Muscle layer of colon (tissue), 2 donors: ENCODE measurements at regions not wholly inside any gene's neighbourhood (a gene's known extent, or its start where the extent isn't known, plus 50 kb on each side); places are given as distances from the start of the nearest gene placed in this dataset.

Experiments used
- H3K27ac ChIP-seq: one replicate; pipeline ENCODE4 v1.7.0; 2013; ENCODE audit warnings: low read depth, mild to moderate bottlenecking, low read length, moderate library complexity
- H3K27me3 ChIP-seq, 2 donors: one replicate each; pipeline ENCODE4 v1.7.0; 2013; ENCODE audit warnings: low read length in 2 of 2, mild to moderate bottlenecking in 2 of 2; ENCODE audit not compliant: insufficient read depth in 2 of 2, control insufficient read depth in 1 of 2
- H3K36me3 ChIP-seq: one replicate; pipeline ENCODE4 v1.7.0; 2013; ENCODE audit warnings: mild to moderate bottlenecking, low read length; ENCODE audit not compliant: insufficient read depth
- H3K4me1 ChIP-seq: one replicate; pipeline ENCODE4 v1.7.0; 2013; ENCODE audit warnings: mild to moderate bottlenecking, low read length; ENCODE audit not compliant: insufficient read depth
- H3K4me3 ChIP-seq, 2 donors: one replicate each; pipeline ENCODE4 v1.7.0; 2013; ENCODE audit warnings: low read length in 2 of 2, low read depth in 1 of 2, mild to moderate bottlenecking in 1 of 2, moderate library complexity in 1 of 2
- H3K9ac ChIP-seq: one replicate; pipeline ENCODE4 v1.7.0; 2013; ENCODE audit warnings: low read length
- H3K9me3 ChIP-seq: one replicate; pipeline ENCODE4 v1.7.0; 2013; ENCODE audit warnings: mild to moderate bottlenecking, low read length
- donor health status: abdominal sarcoma.
- donor health status: Adenocarcinoma of cecum.

DNA sequence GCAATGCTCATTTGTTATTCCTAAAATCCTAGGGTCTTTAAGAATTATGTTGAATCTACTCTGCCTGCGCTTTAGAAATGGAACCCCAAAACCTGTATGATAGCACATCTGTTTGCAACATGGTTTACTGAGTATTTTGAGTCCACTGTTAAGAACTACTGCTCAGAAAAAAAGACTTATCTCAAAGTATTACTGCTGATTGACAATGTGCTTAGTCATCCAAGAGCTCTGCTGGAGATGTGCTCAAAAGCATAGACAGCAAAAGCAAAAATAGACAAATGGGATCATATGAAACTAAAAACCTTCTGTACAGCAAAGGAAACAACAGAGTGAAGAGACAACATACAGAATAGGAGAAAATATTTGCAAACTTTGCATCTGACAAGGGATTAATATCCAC lies 107.0 kb downstream of the CTH start:
- Histone ChIP-seq H3K9me3 (no peaks in the 10 kb centered on the region), H3K27me3 (no peaks in the 10 kb centered on the region), H3K27ac (no peak overlapping the region), H3K4me3 (no peak overlapping the region), H3K36me3 (no peaks in the 10 kb centered on the region), H3K9ac (no peak overlapping the region), H3K4me1 (peaks cover 5% of the 10 kb centered on the region)

DNA sequence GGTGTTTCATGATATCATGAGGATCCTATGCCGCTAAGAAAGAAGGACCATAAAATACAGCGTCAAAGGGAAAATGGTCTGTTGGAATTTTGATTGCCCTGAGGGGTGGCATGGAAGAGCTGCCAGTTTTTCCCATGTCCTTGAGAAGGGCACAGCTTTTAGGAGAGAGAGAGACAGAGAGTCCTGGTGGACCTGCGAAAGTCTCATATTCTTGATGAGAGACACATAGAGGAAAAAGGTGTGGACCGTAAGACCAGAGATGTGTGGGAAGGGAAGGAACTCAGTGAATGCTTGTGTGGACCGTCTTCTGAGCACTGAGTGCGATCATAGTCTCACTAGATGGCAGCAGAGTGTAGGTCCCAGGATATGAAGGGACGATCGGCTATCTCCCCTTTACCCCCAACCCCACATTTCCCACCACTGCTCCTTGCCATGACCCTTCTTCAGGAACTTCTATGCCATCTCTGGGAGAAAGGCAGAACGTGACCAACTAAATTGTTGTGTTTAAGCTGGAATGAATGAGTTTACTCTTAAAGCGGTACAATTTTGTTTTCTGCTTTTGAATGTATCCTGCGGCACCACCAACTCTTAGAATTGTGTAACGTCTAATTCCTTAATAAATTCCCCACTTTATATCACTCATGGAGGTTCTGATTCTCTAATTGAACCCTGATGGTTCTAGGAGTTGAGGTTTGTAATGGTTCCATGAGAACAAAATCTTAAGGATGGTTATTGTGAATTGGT lies 117.7 kb downstream of the CTH start:
- Histone ChIP-seq H3K9ac (no peak overlapping the region), H3K9me3 (no peaks in the 10 kb centered on the region), H3K4me1 (no peaks in the 10 kb centered on the region), H3K36me3 (no peaks in the 10 kb centered on the region), H3K27ac (no peak overlapping the region), H3K4me3 (no peak overlapping the region), H3K27me3 (no peaks in the 10 kb centered on the region)

DNA sequence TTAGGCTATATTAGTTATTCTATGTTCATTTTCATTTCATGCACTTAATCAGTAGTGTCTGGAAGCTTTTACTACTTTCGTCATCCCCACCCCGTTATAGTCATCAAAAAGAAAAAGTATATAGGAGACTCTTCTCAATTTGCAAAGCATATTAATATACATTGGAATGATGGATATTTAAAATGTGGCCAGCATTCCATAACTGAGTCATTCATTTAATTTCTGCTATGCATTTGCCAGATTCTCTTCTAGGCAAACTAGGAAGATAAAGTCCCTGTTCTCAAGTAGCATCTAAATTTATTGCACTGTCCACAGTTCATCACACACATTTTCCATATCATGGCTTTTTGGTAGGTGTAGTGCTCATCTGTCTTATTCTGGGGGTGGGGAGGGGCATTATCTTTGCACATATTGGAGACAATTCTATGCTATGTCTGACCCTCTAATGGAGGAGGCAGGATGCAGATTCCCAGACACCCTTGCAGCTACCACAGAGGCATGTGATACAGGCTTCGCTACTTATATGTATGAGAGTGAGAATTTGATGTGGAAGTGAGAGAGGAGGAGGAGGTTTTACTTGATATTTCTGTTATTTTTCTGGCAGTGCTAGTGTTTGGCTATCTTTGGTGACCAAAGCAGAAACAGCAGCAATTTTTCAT lies 125.8 kb downstream of the CTH start:
- H3K27ac ChIP-seq: no peak overlapping the region
- H3K36me3 ChIP-seq: no peaks in the 10 kb centered on the region
- no peak overlapping the region for H3K4me3 ChIP-seq
- no peak overlapping the region for H3K9ac ChIP-seq
- H3K27me3 ChIP-seq: no peaks in the 10 kb centered on the region
- no peaks in the 10 kb centered on the region for H3K9me3 ChIP-seq
- no peaks in the 10 kb centered on the region for H3K4me1 ChIP-seq

DNA sequence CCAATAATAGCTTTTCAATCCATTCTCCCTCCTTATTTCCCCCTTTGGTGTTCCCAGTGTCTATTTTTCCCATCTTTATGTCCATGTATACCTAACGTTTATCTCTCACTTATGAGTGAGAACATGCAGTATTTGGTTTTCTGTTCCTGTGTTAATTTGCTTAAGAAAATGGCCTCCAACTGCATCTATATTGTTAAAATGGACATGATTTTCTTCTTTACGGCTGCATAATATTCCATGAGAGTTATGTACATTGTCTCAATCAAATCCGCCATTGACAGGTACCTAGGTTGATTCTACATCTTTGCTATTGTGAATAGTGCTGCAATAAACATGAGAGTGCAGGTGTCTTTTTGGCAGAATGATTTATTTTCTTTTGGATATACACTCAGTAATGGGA lies 126.7 kb downstream of the CTH start:
- H3K4me1 ChIP-seq: no peaks in the 10 kb centered on the region
- H3K27ac ChIP-seq: no peak overlapping the region
- no peaks in the 10 kb centered on the region for H3K27me3 ChIP-seq
- no peaks in the 10 kb centered on the region for H3K9me3 ChIP-seq
- no peak overlapping the region for H3K9ac ChIP-seq
- H3K36me3 ChIP-seq: no peaks in the 10 kb centered on the region
- no peak overlapping the region for H3K4me3 ChIP-seq

DNA sequence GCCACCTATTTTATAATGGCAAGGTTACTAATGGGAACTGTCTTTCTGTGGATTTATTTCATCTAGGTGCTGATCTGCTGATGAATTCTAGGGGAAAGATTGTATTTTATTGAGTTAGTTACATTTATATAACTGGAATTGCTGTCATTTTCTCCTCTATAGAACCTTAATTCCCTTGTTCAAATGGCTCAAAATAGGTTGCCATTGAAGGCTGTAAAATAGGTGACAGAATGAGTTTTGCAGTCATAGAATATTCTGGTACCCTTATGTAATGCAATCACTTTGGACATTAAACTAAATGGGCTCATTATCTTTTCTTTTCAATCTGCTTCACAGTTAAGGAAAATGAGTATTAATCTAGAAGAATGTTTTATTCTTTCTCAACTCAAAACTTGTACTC lies 131.0 kb downstream of the CTH start:
- H3K9me3 ChIP-seq: no peaks in the 10 kb centered on the region
- H3K36me3 ChIP-seq: no peaks in the 10 kb centered on the region
- H3K27me3 ChIP-seq: no peaks in the 10 kb centered on the region
- H3K27ac ChIP-seq: no peak overlapping the region
- H3K9ac ChIP-seq: no peak overlapping the region
- H3K4me1 ChIP-seq: no peaks in the 10 kb centered on the region
- no peak overlapping the region for H3K4me3 ChIP-seq

DNA sequence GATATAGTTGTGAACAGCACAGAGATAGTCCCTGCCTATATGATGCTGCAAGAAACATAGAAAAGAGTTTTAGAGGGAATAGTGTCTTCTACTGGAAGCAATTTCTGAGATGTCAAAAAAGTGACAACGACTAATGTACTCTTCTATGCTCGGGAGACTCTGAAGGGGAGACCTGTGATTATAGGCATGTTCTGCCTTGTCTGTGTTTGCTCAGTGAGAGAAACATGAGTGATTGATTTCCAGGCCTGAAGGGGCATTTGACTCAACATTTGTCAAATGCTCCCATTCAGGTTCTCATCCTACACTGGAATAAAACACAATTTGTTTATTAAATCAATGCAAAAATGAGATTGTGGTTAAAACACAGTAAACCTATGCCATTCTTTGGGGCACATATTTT lies 131.8 kb downstream of the CTH start:
- H3K4me1 ChIP-seq: no peaks in the 10 kb centered on the region
- H3K4me3 ChIP-seq: no peak overlapping the region
- no peak overlapping the region for H3K9ac ChIP-seq
- no peaks in the 10 kb centered on the region for H3K9me3 ChIP-seq
- no peak overlapping the region for H3K27ac ChIP-seq
- no peaks in the 10 kb centered on the region for H3K36me3 ChIP-seq
- H3K27me3 ChIP-seq: no peaks in the 10 kb centered on the region

DNA sequence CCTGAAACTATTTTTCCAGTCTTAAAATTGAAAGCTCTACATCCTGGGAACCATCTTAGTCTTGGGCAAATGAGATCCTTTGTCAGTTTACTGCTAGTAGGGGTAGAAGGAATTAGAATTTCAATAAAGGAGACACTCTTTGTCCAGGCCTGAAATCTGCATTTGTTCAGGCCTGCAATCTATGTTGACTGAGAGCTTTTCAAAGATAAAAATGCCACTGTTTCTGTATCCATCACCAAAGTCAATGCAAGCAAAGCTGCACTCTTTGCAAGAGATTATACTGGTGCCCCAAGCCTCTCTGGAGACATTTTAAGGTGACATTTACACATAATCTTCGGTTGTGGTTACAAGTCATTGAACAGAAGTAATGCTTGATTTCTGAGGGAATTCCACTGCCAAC lies 135.7 kb downstream of the CTH start:
- Histone ChIP-seq H3K9me3 (no peaks in the 10 kb centered on the region), H3K27ac (no peak overlapping the region), H3K9ac (no peak overlapping the region), H3K4me3 (no peak overlapping the region), H3K27me3 (no peaks in the 10 kb centered on the region), H3K4me1 (no peaks in the 10 kb centered on the region), H3K36me3 (no peaks in the 10 kb centered on the region)

DNA sequence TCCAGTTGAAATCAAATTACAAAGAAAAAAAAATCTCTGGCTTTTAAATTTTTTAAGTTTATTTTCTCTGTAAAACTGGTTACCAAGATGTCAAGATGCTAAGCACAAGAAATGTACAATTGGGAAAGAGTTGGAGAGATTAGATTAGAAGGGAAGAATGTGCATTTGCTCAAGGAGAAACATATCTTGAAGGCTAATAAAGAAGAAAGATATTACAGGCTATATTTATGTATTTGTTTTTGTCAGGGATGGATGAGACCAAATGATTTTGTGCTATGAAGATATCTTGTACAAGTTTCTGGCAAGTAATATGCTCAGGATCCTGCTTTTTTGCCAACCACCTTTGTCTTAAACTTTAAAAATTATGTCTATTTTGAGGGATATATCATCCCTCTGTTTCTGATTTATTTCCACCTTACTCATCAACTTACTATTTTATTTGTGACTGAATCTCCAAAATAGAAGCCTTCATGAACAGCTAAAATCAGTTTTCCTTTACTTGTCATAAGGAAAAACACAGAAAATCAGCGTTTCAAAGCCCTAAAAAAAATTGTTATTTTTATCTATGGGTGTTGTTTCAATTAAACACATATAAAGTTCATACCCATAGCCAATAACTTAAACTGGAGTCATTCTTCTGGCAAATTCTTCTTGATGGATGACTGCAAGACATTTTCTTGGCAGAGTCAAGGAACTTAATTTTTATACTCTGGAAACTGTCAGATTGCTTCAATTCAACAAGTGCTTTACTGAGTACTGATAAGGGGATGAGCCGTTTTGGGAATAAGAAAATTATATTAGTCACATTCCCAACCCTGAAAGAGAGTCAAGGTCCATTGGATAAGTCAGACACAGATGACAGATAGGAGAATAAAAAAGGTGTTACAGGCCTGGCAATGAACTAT lies 141.8 kb downstream of the CTH start:
- Histone ChIP-seq H3K9ac (no peak overlapping the region), H3K4me1 (peaks cover 5% of the 10 kb centered on the region), H3K4me3 (no peak overlapping the region), H3K27me3 (no peaks in the 10 kb centered on the region), H3K9me3 (no peaks in the 10 kb centered on the region), H3K36me3 (no peaks in the 10 kb centered on the region), H3K27ac (no peak overlapping the region)

DNA sequence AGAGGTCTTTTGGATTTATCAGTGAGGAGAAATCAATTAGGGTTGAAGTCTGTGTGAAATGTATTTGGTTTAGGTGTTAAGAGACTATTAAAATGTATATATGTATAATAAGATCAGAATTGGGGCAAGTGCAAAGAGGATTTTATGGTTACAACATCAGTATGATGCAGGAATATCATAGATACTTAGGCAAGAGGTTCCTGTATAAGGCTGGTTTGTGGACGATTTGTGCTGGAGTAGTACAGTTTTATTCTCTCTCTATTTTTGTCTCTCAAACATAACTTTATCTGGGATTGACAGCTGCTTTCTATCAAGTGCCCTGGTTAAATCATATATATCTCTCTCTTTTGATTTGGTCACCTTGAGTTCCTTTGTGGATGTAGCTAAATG lies 142.5 kb downstream of the CTH start:
- no peaks in the 10 kb centered on the region for H3K9me3 ChIP-seq
- H3K4me3 ChIP-seq: no peak overlapping the region
- H3K27ac ChIP-seq: no peak overlapping the region
- no peak overlapping the region for H3K9ac ChIP-seq
- H3K4me1 ChIP-seq: peaks cover 5% of the 10 kb centered on the region
- H3K27me3 ChIP-seq: no peaks in the 10 kb centered on the region
- no peaks in the 10 kb centered on the region for H3K36me3 ChIP-seq

DNA sequence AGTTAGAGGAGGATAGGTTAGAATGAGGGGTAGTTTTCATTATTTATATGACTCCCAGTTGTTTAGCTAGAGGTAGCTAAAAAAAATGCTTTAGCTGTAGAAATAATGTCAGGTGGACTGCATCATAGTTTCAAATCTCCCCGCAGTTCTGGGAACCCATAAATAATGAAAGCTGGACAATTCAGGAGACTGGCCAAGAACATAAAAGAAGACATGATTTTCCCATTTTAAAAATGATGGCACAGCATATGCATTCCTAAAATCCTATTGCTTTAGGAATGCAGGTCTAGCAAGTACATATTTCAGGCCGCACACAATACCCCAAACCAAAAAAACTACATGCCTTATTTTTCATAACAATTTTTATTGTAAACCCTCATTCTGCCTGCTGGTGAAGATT lies 143.3 kb downstream of the CTH start:
- Histone ChIP-seq H3K27me3 (no peaks in the 10 kb centered on the region), H3K9me3 (no peaks in the 10 kb centered on the region), H3K4me3 (no peak overlapping the region), H3K36me3 (no peaks in the 10 kb centered on the region), H3K9ac (no peak overlapping the region), H3K27ac (no peak overlapping the region), H3K4me1 (peaks cover 5% of the 10 kb centered on the region)

DNA sequence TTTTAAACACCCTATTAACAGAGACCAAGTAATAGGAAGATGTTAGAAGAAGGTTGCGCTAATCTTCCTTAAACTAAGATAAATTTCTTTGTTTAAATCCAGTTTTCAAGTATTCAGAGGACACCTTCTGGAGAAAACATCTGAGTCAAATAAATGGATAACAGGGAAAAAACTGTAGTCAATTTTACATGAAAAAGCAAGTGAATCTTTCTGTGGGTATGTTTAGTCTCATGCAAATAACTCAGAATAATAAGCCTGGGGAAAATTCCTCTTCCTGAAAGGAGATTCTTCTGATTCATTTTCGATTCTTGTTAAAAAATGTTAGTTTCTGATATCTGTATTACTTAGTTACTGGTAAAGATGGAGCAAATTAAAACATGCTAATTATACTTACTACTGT lies 145.5 kb downstream of the CTH start:
- no peak overlapping the region for H3K27ac ChIP-seq
- H3K9me3 ChIP-seq: no peaks in the 10 kb centered on the region
- H3K27me3 ChIP-seq: no peaks in the 10 kb centered on the region
- no peaks in the 10 kb centered on the region for H3K36me3 ChIP-seq
- no peak overlapping the region for H3K4me3 ChIP-seq
- H3K9ac ChIP-seq: no peak overlapping the region
- H3K4me1 ChIP-seq: peaks cover 5% of the 10 kb centered on the region
